ENCODE measurements at regions not wholly inside any gene's neighbourhood (a gene's known extent, or its start where the extent isn't known, plus 50 kb on each side); places are given as distances from the start of the nearest gene placed in this dataset.
"Not testable (repeated sequence)": the region's sequence is repeated elsewhere in the genome, so short reads cannot be mapped to it uniquely, and the experiment has no call there.

DNA sequence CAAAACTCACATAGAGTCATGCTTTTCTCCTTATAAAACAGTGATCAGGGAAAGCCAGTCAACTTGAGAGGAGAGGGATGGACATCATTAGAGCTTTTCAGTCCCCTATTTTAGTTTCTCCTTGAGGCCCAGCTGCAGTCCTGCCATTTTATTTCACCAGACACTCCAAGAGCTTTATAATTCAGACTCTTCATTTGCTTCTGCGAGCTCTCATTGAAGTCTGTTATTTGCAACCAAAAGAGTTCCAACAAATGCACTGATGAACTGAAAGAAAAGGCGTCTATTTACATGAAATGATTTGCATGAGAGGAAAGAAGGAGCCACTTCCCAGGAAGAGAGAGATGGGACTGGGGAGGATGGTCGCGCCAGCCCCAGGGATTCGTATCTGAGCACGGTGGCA, 86.8 kb downstream of the NDUFA12 start:
- H3K4me3 Mint-ChIP-seq = no peak overlapping the region
- peaks cover 3% of the 10 kb centered on the region for H3K9me3 Mint-ChIP-seq
- no peak for ATAC-seq
- no peaks in the 10 kb centered on the region for H3K36me3 Mint-ChIP-seq
- H3K27me3 Mint-ChIP-seq = no peaks in the 10 kb centered on the region
- H3K4me1 Mint-ChIP-seq = no peaks in the 10 kb centered on the region
- no peak overlapping the region for H3K27ac Mint-ChIP-seq

- H3K4me1 Mint-ChIP-seq = no peaks in the 10 kb centered on the region
- ATAC-seq = no peak
- H3K4me3 Mint-ChIP-seq = no peak overlapping the region
- H3K27me3 Mint-ChIP-seq = no peaks in the 10 kb centered on the region
- H3K27ac Mint-ChIP-seq = no peak overlapping the region
- H3K9me3 Mint-ChIP-seq = peaks cover 3% of the 10 kb centered on the region
- peaks cover 7% of the 10 kb centered on the region for H3K36me3 Mint-ChIP-seq
Observed at GRCh38 chr12:94909663-94910062, 93.8 kb downstream of the NDUFA12 start.

- not testable (repeated sequence) for H3K4me3 Mint-ChIP-seq, ATAC-seq, H3K27me3 Mint-ChIP-seq, H3K9me3 Mint-ChIP-seq, H3K27ac Mint-ChIP-seq, H3K36me3 Mint-ChIP-seq, H3K4me1 Mint-ChIP-seq
Observed at GRCh38 chr12:94905749-94906148, 97.7 kb downstream of the NDUFA12 start.

DNA sequence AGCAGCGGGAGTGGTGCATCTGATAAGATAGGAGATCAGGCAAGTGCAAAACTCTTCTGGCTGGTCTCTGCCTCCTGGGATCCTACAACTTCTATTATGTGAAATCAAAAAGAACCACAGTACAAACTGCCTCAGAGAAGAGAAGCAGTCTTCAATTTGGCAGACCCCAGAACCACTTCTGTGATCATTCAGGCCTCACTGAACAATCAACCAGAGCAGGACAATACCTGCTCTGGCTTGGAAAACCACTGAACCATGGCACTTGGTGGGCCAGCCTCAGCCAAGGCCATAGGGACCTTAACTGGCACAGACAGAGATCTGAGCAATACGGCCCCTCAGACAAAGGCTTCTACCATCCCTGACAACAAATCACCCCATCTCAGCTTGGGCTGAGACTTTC, 103.0 kb downstream of the NDUFA12 start:
- H3K27ac Mint-ChIP-seq = no peak overlapping the region
- no peak for ATAC-seq

GRCh38 chr12:94898388-94898787, 105.1 kb downstream of the NDUFA12 start:
- no peak for ATAC-seq
- Mint-ChIP-seq H3K9me3 (no peaks in the 10 kb centered on the region), H3K27me3 (no peaks in the 10 kb centered on the region), H3K4me1 (no peaks in the 10 kb centered on the region), H3K27ac (no peak overlapping the region), H3K4me3 (no peak overlapping the region), H3K36me3 (no peaks in the 10 kb centered on the region)

More for the DNA sequence above, 103.0 kb downstream of the NDUFA12 start:
- H3K4me1 Mint-ChIP-seq = no peaks in the 10 kb centered on the region
- no peaks in the 10 kb centered on the region for H3K9me3 Mint-ChIP-seq
- H3K27me3 Mint-ChIP-seq = no peaks in the 10 kb centered on the region
- no peak overlapping the region for H3K4me3 Mint-ChIP-seq
- H3K36me3 Mint-ChIP-seq = no peaks in the 10 kb centered on the region

DNA sequence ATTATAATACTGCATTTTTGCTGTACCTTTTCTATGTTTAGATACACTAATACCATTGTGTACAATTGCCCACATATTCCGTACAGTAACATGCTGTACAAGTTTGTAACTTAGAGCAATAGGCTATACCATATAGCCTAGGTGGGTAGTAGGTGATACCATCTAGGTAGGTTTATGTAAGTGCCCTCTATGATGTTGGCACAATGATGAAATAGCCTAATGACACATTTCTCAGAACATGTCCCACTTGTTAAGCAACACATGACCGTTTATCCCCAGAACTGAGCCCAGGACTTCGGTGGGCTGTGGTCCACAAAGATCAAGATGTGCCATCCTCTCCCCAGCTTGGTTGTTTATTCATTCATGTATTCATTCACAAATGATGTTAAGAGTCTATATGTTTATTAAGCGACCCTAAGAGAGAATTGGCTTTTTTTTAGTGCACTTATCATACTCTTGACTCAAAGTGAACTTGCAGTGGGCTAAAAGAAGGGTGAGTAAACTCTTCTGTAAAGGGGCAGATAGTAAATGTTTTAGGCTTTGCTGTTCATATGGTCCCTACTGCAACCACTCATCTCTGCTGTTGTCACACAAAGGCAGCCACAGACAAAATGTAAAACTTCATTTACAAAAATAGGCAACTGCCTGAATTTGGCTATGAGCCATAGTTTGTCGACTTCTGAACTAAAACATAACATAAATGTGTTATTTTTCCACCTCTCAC, 110.8 kb downstream of the NDUFA12 start:
- H3K27me3 Mint-ChIP-seq = peaks cover 11% of the 10 kb centered on the region
- H3K36me3 Mint-ChIP-seq = no peaks in the 10 kb centered on the region
- no peak overlapping the region for H3K27ac Mint-ChIP-seq
- H3K4me3 Mint-ChIP-seq = no peak overlapping the region
- no peaks in the 10 kb centered on the region for H3K4me1 Mint-ChIP-seq
- no peak for ATAC-seq
- H3K9me3 Mint-ChIP-seq = no peaks in the 10 kb centered on the region

GRCh38 chr12:94889445-94890210, 113.9 kb downstream of the NDUFA12 start:
- Mint-ChIP-seq H3K4me3 (no peak overlapping the region), H3K4me1 (no peaks in the 10 kb centered on the region), H3K36me3 (no peaks in the 10 kb centered on the region), H3K9me3 (no peaks in the 10 kb centered on the region), H3K27me3 (peaks cover 11% of the 10 kb centered on the region), H3K27ac (no peak overlapping the region)
- no peak for ATAC-seq

- Mint-ChIP-seq H3K36me3 (no peaks in the 10 kb centered on the region), H3K27me3 (peaks cover 22% of the 10 kb centered on the region), H3K4me3 (no peak overlapping the region), H3K9me3 (no peaks in the 10 kb centered on the region), H3K27ac (no peak overlapping the region), H3K4me1 (peaks cover 12% of the 10 kb centered on the region)
- ATAC-seq = no peak
Observed at GRCh38 chr12:94879542-94879941, 124.0 kb downstream of the NDUFA12 start.

- peaks cover 9% of the 10 kb centered on the region for H3K36me3 Mint-ChIP-seq
- H3K9me3 Mint-ChIP-seq = no peaks in the 10 kb centered on the region
- peak overlapping the region; percentile 20 for H3K27ac Mint-ChIP-seq
- peak; percentile 72 for ATAC-seq
- H3K4me3 Mint-ChIP-seq = peak overlapping the region; percentile 39
- peaks cover 39% of the 10 kb centered on the region for H3K4me1 Mint-ChIP-seq
- peaks cover 42% of the 10 kb centered on the region for H3K27me3 Mint-ChIP-seq
Observed at GRCh38 chr12:94875525-94875924, 128.0 kb downstream of the NDUFA12 start.

GRCh38 chr12:94874518-94875302, 128.8 kb downstream of the NDUFA12 start:
- H3K36me3 Mint-ChIP-seq = peaks cover 9% of the 10 kb centered on the region
- no peaks in the 10 kb centered on the region for H3K9me3 Mint-ChIP-seq
- peaks cover 41% of the 10 kb centered on the region for H3K27me3 Mint-ChIP-seq
- H3K4me3 Mint-ChIP-seq = peak overlapping the region; percentile 91
- ATAC-seq = no peak
- H3K4me1 Mint-ChIP-seq = peaks cover 41% of the 10 kb centered on the region
- peak overlapping the region; percentile 86 for H3K27ac Mint-ChIP-seq

- H3K27ac Mint-ChIP-seq = peak overlapping the region; percentile 86
- peaks cover 41% of the 10 kb centered on the region for H3K4me1 Mint-ChIP-seq
- peak overlapping the region; percentile 91 for H3K4me3 Mint-ChIP-seq
- H3K27me3 Mint-ChIP-seq = peaks cover 33% of the 10 kb centered on the region
- no peak for ATAC-seq
- peaks cover 9% of the 10 kb centered on the region for H3K36me3 Mint-ChIP-seq
- no peaks in the 10 kb centered on the region for H3K9me3 Mint-ChIP-seq
Observed at GRCh38 chr12:94873734-94874517, 129.6 kb downstream of the NDUFA12 start.

DNA sequence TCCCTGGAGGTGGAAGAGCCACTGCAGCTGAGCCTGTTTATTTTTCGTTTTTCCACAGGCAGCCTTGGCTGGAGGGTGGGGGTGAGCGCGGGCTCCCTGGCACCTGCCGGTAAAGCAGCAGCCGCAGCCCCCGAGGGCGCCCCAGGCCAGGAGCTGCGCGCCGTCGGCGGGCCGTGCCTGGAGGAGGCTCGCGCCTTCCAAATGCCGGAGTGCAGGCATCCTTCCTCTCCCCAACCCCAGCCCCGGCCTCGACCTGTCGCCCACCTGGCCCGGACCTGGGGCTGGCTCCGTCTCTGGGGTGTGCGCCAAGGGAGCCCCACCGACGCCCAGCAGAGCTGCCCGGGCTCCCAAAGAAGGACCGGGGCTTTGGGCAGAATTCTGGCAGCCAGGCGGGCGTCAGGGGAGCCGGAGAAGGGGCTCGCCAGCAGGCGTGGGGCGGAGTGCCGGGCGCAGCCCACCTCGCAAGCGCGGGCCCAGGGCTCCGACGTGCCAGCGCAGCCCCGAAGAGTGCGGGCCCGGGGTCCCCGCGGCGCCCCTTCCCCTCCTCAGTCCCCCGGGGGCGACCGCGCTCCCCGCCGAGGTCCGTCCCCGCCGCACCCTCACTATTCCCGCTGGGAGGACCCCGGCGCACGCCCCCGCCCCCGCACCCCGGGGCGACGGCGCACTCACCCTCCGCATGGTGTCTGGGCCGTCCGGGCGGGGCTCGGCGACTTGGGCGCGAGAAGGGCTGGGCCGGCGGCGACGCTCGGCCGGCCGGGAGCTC, 130.3 kb downstream of the NDUFA12 start:
- ATAC-seq = peak; percentile 89
- Mint-ChIP-seq H3K27ac (peak overlapping the region; percentile 86), H3K27me3 (peaks cover 32% of the 10 kb centered on the region), H3K36me3 (peaks cover 9% of the 10 kb centered on the region), H3K9me3 (no peaks in the 10 kb centered on the region), H3K4me1 (peaks cover 41% of the 10 kb centered on the region), H3K4me3 (peak overlapping the region; percentile 72)

- Mint-ChIP-seq H3K27me3 (peaks cover 32% of the 10 kb centered on the region), H3K9me3 (no peaks in the 10 kb centered on the region), H3K27ac (peak overlapping the region; percentile 86), H3K4me1 (peaks cover 41% of the 10 kb centered on the region), H3K4me3 (peak overlapping the region; percentile 72), H3K36me3 (peaks cover 9% of the 10 kb centered on the region)
- ATAC-seq = no peak
Observed at GRCh38 chr12:94872671-94872970, 130.9 kb downstream of the NDUFA12 start.

DNA sequence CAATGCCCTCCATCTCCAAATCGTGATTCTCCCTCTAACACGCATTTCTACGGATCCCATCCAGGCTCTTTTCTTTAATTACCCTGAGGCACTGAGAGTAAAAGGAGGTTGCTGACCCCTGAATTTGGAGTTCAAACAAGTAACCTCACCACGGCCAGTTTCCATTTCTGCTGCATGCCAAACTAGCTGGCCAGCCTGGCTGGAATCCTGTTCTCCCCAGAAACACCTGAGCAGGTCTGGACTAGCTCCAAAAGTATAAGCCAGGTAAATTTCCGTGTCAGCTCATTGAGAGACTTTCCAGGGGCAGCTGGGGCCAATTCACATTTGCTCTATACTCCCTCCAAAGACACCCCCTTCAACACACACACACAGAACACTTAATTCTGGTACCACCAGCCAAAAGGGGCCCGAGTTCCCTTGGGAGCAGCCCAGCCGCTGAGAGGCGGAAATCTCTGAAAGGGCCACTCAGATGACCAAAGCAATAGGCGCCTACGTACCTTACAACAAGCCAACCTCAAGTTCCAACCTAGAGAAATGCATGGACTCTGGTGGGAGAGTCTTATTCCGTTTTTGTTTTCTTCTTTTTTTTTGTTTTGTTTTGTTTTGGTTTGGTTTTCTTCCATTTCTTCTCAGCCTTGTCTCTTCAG, 131.4 kb downstream of the NDUFA12 start:
- peaks cover 32% of the 10 kb centered on the region for H3K27me3 Mint-ChIP-seq
- ATAC-seq = no peak
- H3K9me3 Mint-ChIP-seq = no peaks in the 10 kb centered on the region
- H3K27ac Mint-ChIP-seq = peak overlapping the region; percentile 86
- peaks cover 43% of the 10 kb centered on the region for H3K4me1 Mint-ChIP-seq
- peaks cover 9% of the 10 kb centered on the region for H3K36me3 Mint-ChIP-seq
- H3K4me3 Mint-ChIP-seq = peak overlapping the region; percentile 72

All from stimulated activated memory B cell treated with anti-CD40 and anti-IgM and Interleukin-4, amounts not matched to agents 10 μg/mL and 1 μg/mL and 100 μg/mL, for 72 hours (primary cell).